Activated naive CD4-positive, alpha-beta T cell treated with anti-CD3 and anti-CD28 coated beads for 36 hours (primary cell): ENCODE measurements at regions not wholly inside any gene's neighbourhood (a gene's known extent, or its start where the extent isn't known, plus 50 kb on each side); places are given as distances from the start of the nearest gene placed in this dataset.

Experiments
- CTCF ChIA-PET: fragments of 350-600 bp; sonication (Branson Sonifier 250); formaldehyde crosslinking; loops from one replicate; lab custom pipeline; 2021; ENCODE audit warnings: antibody characterized with exemption; lab: Charles Lee
- DNase-seq: peaks from one replicate; pipeline ENCODE4 v3.0.0-alpha.2; 2020
- H3K27ac Mint-ChIP-seq: one replicate; pipeline ENCODE4 v1.8.0; 2021; ENCODE audit warnings: mild to moderate bottlenecking, mixed read lengths
- H3K27me3 Mint-ChIP-seq: one replicate; pipeline ENCODE4 v1.8.0; 2021; ENCODE audit warnings: low read depth, mixed read lengths
- H3K36me3 Mint-ChIP-seq: one replicate; pipeline ENCODE4 v1.8.0; 2021; ENCODE audit warnings: low read depth, mixed read lengths
- H3K4me1 Mint-ChIP-seq: one replicate; pipeline ENCODE4 v1.8.0; 2021; ENCODE audit warnings: low read depth, mixed read lengths
- H3K4me3 Mint-ChIP-seq: one replicate; pipeline ENCODE4 v1.8.0; 2021; ENCODE audit warnings: mild to moderate bottlenecking, moderate library complexity, mixed read lengths
- H3K9me3 Mint-ChIP-seq: one replicate; pipeline ENCODE4 v1.8.0; 2021; ENCODE audit warnings: mixed read lengths
- intact Hi-C: fragments of 100-400 bp; cut with micrococcal nuclease; formaldehyde crosslinking; loops from one replicate; pipeline ENCODE4 v1.15.1; 2023

DNA sequence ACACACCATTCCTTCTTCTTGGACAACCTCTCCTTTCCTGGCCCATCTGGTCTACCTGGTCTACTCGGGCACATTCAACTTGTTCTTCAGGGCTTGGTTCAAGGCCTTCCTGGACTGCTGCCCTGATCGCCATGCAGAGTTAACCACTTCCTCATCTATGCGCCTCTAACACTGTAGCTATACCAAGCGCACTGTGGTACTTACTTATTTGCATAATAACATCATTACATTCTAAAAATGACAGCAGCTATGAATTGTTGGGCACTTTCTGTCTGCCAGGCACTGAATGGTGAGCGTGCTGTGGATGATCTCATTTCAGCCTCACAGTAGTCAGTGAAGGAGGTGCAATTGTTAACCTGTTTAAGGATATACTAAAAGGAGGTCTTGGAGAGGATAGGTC, 66.9 kb upstream of the SDK2 start:
- intact Hi-C loops, result loop anchor here (2.0 kb wide), 2 partner anchors 68 to 116 kb away; no protein-coding TSS in a partner anchor
- CTCF ChIA-PET, result interaction anchor here (0.9 to 4.4 kb wide), 6 partner anchors 9 to 281 kb away, joined by 3 to 42 read pairs (median 4); no protein-coding TSS in a partner anchor
- peaks cover 6% of the 10 kb centered on the region for H3K4me1 Mint-ChIP-seq
- H3K27ac Mint-ChIP-seq, result no peak overlapping the region
- H3K36me3 Mint-ChIP-seq, result no peaks in the 10 kb centered on the region
- no peaks in the 10 kb centered on the region for H3K27me3 Mint-ChIP-seq
- no peak for DNase-seq
- peaks cover 2% of the 10 kb centered on the region for H3K9me3 Mint-ChIP-seq
- no peak overlapping the region for H3K4me3 Mint-ChIP-seq

DNA sequence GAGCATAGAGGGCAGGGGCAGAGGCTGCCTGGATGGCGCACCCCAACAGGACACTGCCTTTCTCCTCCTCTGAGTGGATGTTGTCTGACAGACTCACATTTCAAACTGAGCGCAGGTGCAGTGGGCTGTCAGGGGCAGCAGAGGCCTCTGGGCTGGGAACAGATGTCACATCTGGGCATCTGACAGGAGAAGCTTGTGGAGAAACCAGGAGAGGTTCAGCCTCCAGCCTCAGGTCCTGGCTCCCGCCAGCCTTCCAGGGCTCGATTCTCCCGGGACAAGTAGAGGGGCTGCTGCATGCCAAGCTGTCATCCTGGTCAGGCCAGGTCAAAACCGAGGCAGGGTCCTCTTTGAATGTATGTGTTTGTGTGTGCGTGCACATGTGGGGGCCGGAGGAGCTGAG, 67.7 kb upstream of the SDK2 start:
- H3K27ac Mint-ChIP-seq, result no peak overlapping the region
- intact Hi-C loops, result loop anchor here (2.0 kb wide), 2 partner anchors 69 to 117 kb away; no protein-coding TSS in a partner anchor

DNA sequence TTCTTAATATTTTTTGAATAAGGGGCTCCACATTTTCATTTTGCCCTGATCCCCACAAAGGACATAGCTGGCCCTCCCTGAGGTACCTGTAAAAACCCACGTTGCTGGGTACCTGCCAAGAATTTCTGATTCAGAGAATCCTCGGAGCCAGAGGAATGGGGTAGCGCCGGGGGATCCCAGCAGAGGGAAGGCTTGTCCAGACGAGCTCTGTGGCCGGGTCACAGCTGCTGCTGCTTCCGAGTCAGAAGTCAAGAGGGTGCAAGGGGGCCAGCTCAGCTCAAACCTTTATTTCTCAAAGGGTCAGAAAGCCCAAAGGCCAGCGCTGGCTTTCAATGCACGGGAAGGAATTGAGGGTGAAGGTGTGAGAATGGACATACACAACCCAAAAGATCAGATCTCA, 68.9 kb upstream of the SDK2 start:
- Mint-ChIP-seq H3K27ac (no peak overlapping the region), H3K27me3 (no peaks in the 10 kb centered on the region), H3K4me3 (no peak overlapping the region), H3K36me3 (no peaks in the 10 kb centered on the region), H3K9me3 (no peaks in the 10 kb centered on the region), H3K4me1 (peaks cover 6% of the 10 kb centered on the region)
- CTCF ChIA-PET, result interaction anchor here (0.6 kb wide), 1 partner anchor 572 kb away, joined by 3 read pairs; no protein-coding TSS in a partner anchor
- no peak for DNase-seq
- intact Hi-C loops, result no loop called here

More for the DNA sequence above, 67.7 kb upstream of the SDK2 start:
- H3K9me3 Mint-ChIP-seq, result peaks cover 2% of the 10 kb centered on the region
- no peak for DNase-seq
- no peak overlapping the region for H3K4me3 Mint-ChIP-seq
- H3K4me1 Mint-ChIP-seq, result peaks cover 6% of the 10 kb centered on the region
- CTCF ChIA-PET, result interaction anchor here (0.9 to 4.4 kb wide), 4 partner anchors 8 to 282 kb away, joined by 3 to 42 read pairs (median 4); no protein-coding TSS in a partner anchor
- H3K36me3 Mint-ChIP-seq, result no peaks in the 10 kb centered on the region
- H3K27me3 Mint-ChIP-seq, result no peaks in the 10 kb centered on the region

DNA sequence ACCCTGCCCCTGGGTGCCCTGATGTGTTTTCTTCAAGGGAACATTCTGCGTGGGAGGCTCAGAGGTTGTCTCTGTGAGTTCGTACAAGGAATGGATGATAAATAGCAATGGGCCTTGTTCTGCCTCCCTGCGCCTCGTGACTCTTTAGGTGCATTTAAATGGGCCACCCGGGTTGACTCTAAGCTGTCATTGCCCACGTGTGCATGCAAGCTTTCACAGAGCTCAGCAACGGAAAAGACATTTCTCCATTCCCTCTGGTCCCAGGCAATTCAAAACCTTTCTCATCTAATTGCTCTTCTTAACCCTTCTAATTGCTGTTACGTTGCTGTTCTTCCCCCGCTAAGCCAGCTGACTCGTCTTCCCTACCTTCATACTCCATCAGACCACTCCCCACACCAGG, 71.5 kb upstream of the SDK2 start:
- H3K27ac Mint-ChIP-seq, result no peak overlapping the region
- DNase-seq, result no peak
- peaks cover 15% of the 10 kb centered on the region for H3K4me1 Mint-ChIP-seq
- H3K27me3 Mint-ChIP-seq, result no peaks in the 10 kb centered on the region
- CTCF ChIA-PET, result no interaction called here
- no peaks in the 10 kb centered on the region for H3K9me3 Mint-ChIP-seq
- H3K4me3 Mint-ChIP-seq, result no peak overlapping the region
- intact Hi-C loops, result loop anchor here (5.0 kb wide), 1 partner anchor 237 kb away; no protein-coding TSS in a partner anchor
- H3K36me3 Mint-ChIP-seq, result no peaks in the 10 kb centered on the region

DNA sequence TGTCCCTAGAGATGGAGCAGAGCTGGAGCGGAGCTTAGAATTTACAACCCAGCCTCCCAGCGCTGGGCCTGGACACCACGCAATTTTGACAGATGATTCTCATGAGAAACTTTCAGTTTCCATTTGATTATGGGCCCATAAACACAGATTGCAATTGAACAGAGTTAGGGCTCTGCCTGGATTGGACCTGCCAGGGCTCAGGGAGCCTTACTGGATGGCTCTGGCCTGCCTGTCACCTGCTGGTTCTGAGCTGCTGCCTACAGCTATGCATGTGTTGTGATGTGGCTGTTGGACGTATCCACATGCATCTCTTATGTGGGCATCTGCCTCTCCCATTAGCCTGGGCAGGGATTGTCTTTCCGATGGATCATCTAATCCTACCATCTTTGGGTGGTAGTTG, 73.4 kb upstream of the SDK2 start:
- no peak overlapping the region for H3K27ac Mint-ChIP-seq
- H3K4me3 Mint-ChIP-seq, result no peak overlapping the region
- no peaks in the 10 kb centered on the region for H3K36me3 Mint-ChIP-seq
- no peaks in the 10 kb centered on the region for H3K27me3 Mint-ChIP-seq
- no peak for DNase-seq
- intact Hi-C loops, result loop anchor here (5.0 kb wide), 1 partner anchor 235 kb away; no protein-coding TSS in a partner anchor
- CTCF ChIA-PET, result no interaction called here
- peaks cover 29% of the 10 kb centered on the region for H3K4me1 Mint-ChIP-seq
- no peaks in the 10 kb centered on the region for H3K9me3 Mint-ChIP-seq

DNA sequence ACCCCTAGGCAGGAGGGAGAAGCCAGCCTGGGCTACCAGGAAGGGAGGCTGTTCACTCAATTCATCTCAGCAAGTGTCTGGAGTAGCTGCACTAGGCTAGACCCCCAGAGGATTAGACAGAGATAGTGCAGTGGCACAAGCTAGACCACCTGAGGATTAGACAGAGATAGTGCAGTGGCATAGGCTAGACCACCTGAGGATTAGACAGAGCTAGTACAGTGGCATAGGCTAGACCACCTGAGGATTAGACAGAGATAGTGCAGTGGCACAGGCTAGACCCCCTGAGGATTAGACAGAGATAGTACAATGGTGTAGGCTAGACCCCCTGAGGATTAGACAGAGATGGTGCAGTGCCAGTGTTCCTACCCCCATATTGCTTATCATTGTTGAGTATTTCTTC, 74.1 kb upstream of the SDK2 start:
- H3K9me3 Mint-ChIP-seq, result no peaks in the 10 kb centered on the region

DNA sequence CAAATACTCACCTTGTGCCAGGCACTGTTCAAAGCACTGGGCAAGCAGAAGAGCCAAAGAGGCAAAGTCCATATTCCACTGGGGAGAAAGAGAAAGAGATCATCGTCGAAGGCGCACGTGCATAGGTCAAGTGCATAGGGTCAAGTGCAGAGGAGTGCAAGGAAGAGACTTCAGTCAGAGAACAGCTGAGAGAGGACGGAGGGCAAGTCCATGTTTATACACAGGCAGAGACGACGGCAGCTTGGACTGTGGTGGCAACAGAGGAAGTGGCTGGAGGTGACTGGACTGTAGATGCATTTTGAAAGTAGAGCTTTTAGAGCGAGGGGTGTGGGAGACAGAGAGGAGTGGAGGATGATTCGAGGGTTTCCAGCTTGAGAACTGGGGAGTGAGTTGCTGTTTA, 74.7 kb upstream of the SDK2 start:
- CTCF ChIA-PET, result no interaction called here
- Mint-ChIP-seq H3K9me3 (no peaks in the 10 kb centered on the region), H3K27ac (no peak overlapping the region), H3K4me3 (no peak overlapping the region), H3K27me3 (no peaks in the 10 kb centered on the region), H3K36me3 (no peaks in the 10 kb centered on the region), H3K4me1 (peaks cover 38% of the 10 kb centered on the region)
- DNase-seq, result no peak
- intact Hi-C loops, result loop anchor here (5.0 kb wide), 1 partner anchor 233 kb away; no protein-coding TSS in a partner anchor

More for the DNA sequence above, 74.1 kb upstream of the SDK2 start:
- DNase-seq, result no peak
- Mint-ChIP-seq H3K4me1 (peaks cover 35% of the 10 kb centered on the region), H3K36me3 (no peaks in the 10 kb centered on the region), H3K27me3 (no peaks in the 10 kb centered on the region), H3K4me3 (no peak overlapping the region), H3K27ac (no peak overlapping the region)
- intact Hi-C loops, result loop anchor here (5.0 kb wide), 1 partner anchor 234 kb away; no protein-coding TSS in a partner anchor
- CTCF ChIA-PET, result no interaction called here

DNA sequence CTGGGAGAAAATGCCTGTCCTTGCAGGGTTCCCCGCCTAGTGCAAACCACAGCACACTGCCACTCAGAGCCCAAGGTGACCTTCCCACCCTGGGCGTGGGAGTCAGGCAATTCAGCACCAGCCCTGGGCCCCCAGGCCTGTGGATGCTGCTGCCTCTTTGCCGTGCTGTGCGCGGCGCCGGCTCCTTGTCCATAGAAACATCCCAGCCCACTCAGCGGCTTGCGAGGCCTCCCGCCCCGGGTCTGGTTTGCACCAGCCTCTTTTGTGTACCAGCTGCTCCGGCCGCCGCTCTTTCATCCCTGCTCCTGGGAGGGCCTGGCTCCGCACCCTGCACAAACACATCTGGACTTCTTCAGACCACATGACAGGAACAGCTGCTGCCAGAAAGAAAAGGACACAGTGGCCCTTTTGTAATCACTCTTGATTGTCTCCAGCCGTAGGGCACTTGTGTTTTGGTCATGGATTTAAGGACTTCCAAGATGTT, 75.4 kb upstream of the SDK2 start:
- Mint-ChIP-seq H3K27me3 (no peaks in the 10 kb centered on the region), H3K4me3 (no peak overlapping the region), H3K4me1 (peaks cover 42% of the 10 kb centered on the region), H3K9me3 (no peaks in the 10 kb centered on the region), H3K27ac (no peak overlapping the region), H3K36me3 (no peaks in the 10 kb centered on the region)
- CTCF ChIA-PET, result interaction anchor here (0.9 to 1.6 kb wide), 3 partner anchors 8 to 290 kb away, joined by 4 to 7 read pairs (median 5); no protein-coding TSS in a partner anchor
- DNase-seq, result no peak
- intact Hi-C loops, result loop anchor here (5.0 kb wide), 3 partner anchors 108 to 233 kb away; no protein-coding TSS in a partner anchor

DNA sequence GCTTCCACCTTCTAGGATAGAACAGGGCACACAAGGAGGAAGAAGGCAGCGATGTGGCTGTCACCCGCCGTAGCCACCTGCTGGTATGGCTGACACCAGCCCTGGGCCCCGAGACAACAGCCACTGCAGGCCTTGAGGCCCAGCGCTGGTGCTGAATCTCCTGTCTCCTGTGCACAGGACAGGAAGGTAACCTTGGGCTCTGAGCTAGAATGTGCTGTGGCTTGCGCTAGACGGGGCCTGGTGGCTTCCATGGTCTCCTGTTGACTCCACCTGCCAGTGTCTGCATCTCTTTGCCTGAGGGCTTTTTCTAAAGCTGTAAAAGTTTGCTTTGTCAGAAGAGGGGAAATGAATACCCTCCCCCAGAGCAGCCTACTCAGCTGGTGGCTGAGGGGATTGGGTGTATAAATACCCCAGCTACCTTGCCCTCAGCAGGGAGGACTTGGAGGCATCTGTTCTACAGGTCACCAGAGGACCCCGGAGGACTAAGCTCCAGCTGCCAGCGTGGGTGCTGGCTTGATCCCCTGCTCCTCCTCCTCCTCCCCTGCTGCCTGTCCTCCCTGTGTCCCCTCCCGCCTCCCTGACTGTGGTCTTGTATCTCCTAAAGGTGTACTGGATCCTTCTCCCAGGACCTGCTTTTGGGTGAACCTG, 76.1 kb upstream of the SDK2 start:
- DNase-seq, result peak; percentile 62
- CTCF ChIA-PET, result interaction anchor here (0.8 to 1.6 kb wide), 5 partner anchors 9 to 290 kb away, joined by 3 to 7 read pairs (median 4); no protein-coding TSS in a partner anchor

DNA sequence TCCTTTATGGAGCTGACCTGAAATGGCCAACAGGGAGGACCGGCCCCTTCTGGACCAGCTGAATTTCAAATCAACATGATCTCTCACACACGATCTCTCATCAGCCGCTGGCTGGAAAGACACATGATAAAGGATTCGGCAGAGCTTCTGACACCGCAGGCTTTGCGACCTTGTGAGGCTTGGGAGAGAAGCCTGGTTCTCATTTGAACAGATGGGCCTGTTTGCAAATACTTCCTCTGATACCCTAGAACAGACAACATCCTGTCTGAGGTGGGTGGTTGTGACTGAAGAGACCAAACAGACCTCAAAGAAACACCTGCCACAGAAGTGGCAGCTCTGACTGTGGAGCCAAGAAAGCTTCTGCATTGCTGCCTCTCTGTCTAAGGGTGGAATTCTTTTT, 77.9 kb upstream of the SDK2 start:
- Mint-ChIP-seq H3K36me3 (no peaks in the 10 kb centered on the region), H3K27ac (peak overlapping the region; percentile 44), H3K27me3 (no peaks in the 10 kb centered on the region), H3K4me3 (no peak overlapping the region), H3K9me3 (no peaks in the 10 kb centered on the region), H3K4me1 (peaks cover 44% of the 10 kb centered on the region)
- intact Hi-C loops, result loop anchor here (2.0 to 5.0 kb wide), 3 partner anchors 105 to 455 kb away; no protein-coding TSS in a partner anchor
- CTCF ChIA-PET, result interaction anchor here (0.6 to 1.3 kb wide), 5 partner anchors 9 to 201 kb away, joined by 3 to 6 read pairs (median 4); no protein-coding TSS in a partner anchor
- peak; percentile 61 for DNase-seq

More for the DNA sequence above, 76.1 kb upstream of the SDK2 start:
- H3K27me3 Mint-ChIP-seq, result no peaks in the 10 kb centered on the region
- no peak overlapping the region for H3K4me3 Mint-ChIP-seq
- no peak overlapping the region for H3K27ac Mint-ChIP-seq
- no peaks in the 10 kb centered on the region for H3K9me3 Mint-ChIP-seq
- peaks cover 44% of the 10 kb centered on the region for H3K4me1 Mint-ChIP-seq
- no peaks in the 10 kb centered on the region for H3K36me3 Mint-ChIP-seq
- intact Hi-C loops, result loop anchor here (5.0 kb wide), 2 partner anchors 107 to 182 kb away; no protein-coding TSS in a partner anchor

DNA sequence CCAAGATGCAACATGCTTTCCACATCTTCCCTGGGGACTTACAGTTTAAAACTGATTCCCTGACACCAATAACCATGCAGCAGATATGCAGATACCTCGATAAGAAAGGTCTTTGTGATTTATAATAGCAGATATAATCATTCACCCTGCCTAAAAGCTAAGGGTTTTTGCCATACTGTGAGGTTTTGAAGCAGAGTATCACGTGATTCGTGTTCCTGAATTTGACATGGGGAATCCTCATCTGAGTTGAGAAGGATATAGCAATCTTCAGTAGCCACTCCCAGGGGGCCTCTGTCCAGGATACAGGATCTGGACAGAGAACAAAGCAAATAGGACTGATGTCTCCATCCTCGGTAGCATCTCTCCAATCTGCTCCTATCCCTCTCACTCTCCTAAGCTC, 79.1 kb upstream of the SDK2 start:
- Mint-ChIP-seq H3K4me1 (peaks cover 44% of the 10 kb centered on the region), H3K36me3 (no peaks in the 10 kb centered on the region), H3K4me3 (no peak overlapping the region), H3K9me3 (no peaks in the 10 kb centered on the region), H3K27me3 (no peaks in the 10 kb centered on the region), H3K27ac (no peak overlapping the region)
- intact Hi-C loops, result loop anchor here (2.0 to 5.0 kb wide), 3 partner anchors 104 to 453 kb away; no protein-coding TSS in a partner anchor
- CTCF ChIA-PET, result no interaction called here
- no peak for DNase-seq

DNA sequence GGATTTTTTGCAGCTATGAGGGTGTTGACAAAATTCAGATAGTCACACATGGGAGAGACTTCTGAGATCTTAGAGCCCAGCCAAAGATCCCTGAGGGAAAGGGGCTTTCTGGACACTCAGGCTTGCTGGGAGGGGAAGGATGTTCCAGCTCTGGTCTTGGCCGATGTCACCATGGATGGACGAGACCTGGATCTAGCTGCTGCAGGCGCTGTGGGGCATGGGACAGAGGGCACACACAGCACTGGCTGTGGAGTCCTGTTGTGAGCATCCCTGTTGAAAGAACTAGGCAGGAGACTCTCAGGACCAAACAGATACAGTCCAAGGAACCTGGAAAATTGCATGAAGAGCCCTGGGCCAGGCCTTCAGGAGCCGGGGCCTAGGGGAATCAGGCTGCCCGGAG, 80.1 kb upstream of the SDK2 start:
- Mint-ChIP-seq H3K27ac (no peak overlapping the region), H3K4me1 (peaks cover 40% of the 10 kb centered on the region), H3K27me3 (no peaks in the 10 kb centered on the region), H3K4me3 (no peak overlapping the region), H3K36me3 (no peaks in the 10 kb centered on the region), H3K9me3 (no peaks in the 10 kb centered on the region)
- intact Hi-C loops, result loop anchor here (5.0 kb wide), 2 partner anchors 103 to 178 kb away; no protein-coding TSS in a partner anchor
- CTCF ChIA-PET, result no interaction called here
- DNase-seq, result no peak
